ENCODE measurements at regions not wholly inside any gene's neighbourhood (a gene's known extent, or its start where the extent isn't known, plus 50 kb on each side); places are given as distances from the start of the nearest gene placed in this dataset.

- no peak overlapping the region for H3K4me3 ChIP-seq (ENCODE audit: control extremely low read depth in 1 of 5, extremely low read depth in 1 of 5, insufficient read depth in 1 of 5, low read depth in 2 of 5, low read length in 4 of 5)
- no peak overlapping the region for H3K27ac ChIP-seq (ENCODE audit: low read length in 2 of 2)
- no peaks in the 10 kb centered on the region for H4K20me1 ChIP-seq (ENCODE audit: control insufficient read depth, insufficient read depth, low read length, poor library complexity, severe bottlenecking)
- H2AFZ ChIP-seq (ENCODE audit: insufficient read depth, low read depth, low read length, poor library complexity, severe bottlenecking): no peak overlapping the region
- H3K9me3 Mint-ChIP-seq (ENCODE audit: insufficient read depth): peaks cover 2% of the 10 kb centered on the region
- ATAC-seq (ENCODE audit: low read depth): no peak
- no peak overlapping the region for H3K4me3 Mint-ChIP-seq
- ChIA-PET CTCF (no interaction called here), POLR2A (no interaction called here)
- no peaks in the 10 kb centered on the region for H3K4me1 Mint-ChIP-seq
- no peak for DNase-seq
- TF ChIP-seq, protein P1, sequence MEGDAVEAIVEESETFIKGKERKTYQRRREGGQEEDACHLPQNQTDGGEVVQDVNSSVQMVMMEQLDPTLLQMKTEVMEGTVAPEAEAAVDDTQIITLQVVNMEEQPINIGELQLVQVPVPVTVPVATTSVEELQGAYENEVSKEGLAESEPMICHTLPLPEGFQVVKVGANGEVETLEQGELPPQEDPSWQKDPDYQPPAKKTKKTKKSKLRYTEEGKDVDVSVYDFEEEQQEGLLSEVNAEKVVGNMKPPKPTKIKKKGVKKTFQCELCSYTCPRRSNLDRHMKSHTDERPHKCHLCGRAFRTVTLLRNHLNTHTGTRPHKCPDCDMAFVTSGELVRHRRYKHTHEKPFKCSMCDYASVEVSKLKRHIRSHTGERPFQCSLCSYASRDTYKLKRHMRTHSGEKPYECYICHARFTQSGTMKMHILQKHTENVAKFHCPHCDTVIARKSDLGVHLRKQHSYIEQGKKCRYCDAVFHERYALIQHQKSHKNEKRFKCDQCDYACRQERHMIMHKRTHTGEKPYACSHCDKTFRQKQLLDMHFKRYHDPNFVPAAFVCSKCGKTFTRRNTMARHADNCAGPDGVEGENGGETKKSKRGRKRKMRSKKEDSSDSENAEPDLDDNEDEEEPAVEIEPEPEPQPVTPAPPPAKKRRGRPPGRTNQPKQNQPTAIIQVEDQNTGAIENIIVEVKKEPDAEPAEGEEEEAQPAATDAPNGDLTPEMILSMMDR (IDR thresholded peaks at IDR 0.05): no peak
- TF ChIP-seq EZH2 (IDR thresholded peaks at IDR 0.05; ENCODE audit: borderline replicate concordance, insufficient read depth, low read depth, low read length, poor library complexity, severe bottlenecking): no peak
- H3K27me3 Mint-ChIP-seq: no peaks in the 10 kb centered on the region
- H3K27ac Mint-ChIP-seq: no peak overlapping the region
- H3K79me2 ChIP-seq (ENCODE audit: control insufficient read depth, insufficient read depth, low read length): no peaks in the 10 kb centered on the region
- intact Hi-C loops (cut with micrococcal nuclease): no loop called here
- no peaks in the 10 kb centered on the region for H3K36me3 ChIP-seq (replicated peaks in 1 of 2; ENCODE audit: control extremely low read depth in 1 of 2, control insufficient read depth in 1 of 2, extremely low read depth in 1 of 2, insufficient read depth in 2 of 2, low read length in 1 of 2)
- no peaks in the 10 kb centered on the region for H3K9me3 ChIP-seq (ENCODE audit: control extremely low read depth in 1 of 3, control insufficient read depth in 2 of 3, insufficient read depth in 1 of 3, low read length in 2 of 3)
- WGBS (ENCODE audit: insufficient coverage): no CpG with 5 or more reads among the region's 2 CpGs
- no peaks in the 10 kb centered on the region for H3K27me3 ChIP-seq (replicated peaks in 1 of 4; ENCODE audit: control extremely low read depth in 1 of 4, control insufficient read depth in 3 of 4, insufficient read depth in 4 of 4, low read length in 3 of 4)
- H3K4me1 ChIP-seq (ENCODE audit: control insufficient read depth in 2 of 2, insufficient read depth in 2 of 2, low read length in 2 of 2): no peaks in the 10 kb centered on the region
- no peak overlapping the region for H3K4me2 ChIP-seq (replicated peaks; ENCODE audit: low read depth, low read length, poor library complexity, severe bottlenecking)
- no peak overlapping the region for H3K9ac ChIP-seq (ENCODE audit: low read length)
These were observed 1079.8 kb downstream of the RAPGEF2 start for GRCh38 chr4:160182727-160183126.

- Histone ChIP-seq H3K27me3 (replicated peaks in 1 of 4; ENCODE audit: control extremely low read depth in 1 of 4, control insufficient read depth in 3 of 4, insufficient read depth in 4 of 4, low read length in 3 of 4) (no peaks in the 10 kb centered on the region), H3K4me2 (replicated peaks; ENCODE audit: low read depth, low read length, poor library complexity, severe bottlenecking) (no peak overlapping the region), H4K20me1 (ENCODE audit: control insufficient read depth, insufficient read depth, low read length, poor library complexity, severe bottlenecking) (no peaks in the 10 kb centered on the region), H2AFZ (ENCODE audit: insufficient read depth, low read depth, low read length, poor library complexity, severe bottlenecking) (no peak overlapping the region), H3K4me3 (ENCODE audit: control extremely low read depth in 1 of 5, extremely low read depth in 1 of 5, insufficient read depth in 1 of 5, low read depth in 2 of 5, low read length in 4 of 5) (no peak overlapping the region), H3K36me3 (replicated peaks in 1 of 2; ENCODE audit: control extremely low read depth in 1 of 2, control insufficient read depth in 1 of 2, extremely low read depth in 1 of 2, insufficient read depth in 2 of 2, low read length in 1 of 2) (no peaks in the 10 kb centered on the region), H3K9ac (ENCODE audit: low read length) (no peak overlapping the region), H3K4me1 (ENCODE audit: control insufficient read depth in 2 of 2, insufficient read depth in 2 of 2, low read length in 2 of 2) (no peaks in the 10 kb centered on the region), H3K27ac (ENCODE audit: low read length in 2 of 2) (no peak overlapping the region), H3K79me2 (ENCODE audit: control insufficient read depth, insufficient read depth, low read length) (no peaks in the 10 kb centered on the region), H3K9me3 (ENCODE audit: control extremely low read depth in 1 of 3, control insufficient read depth in 2 of 3, insufficient read depth in 1 of 3, low read length in 2 of 3) (no peaks in the 10 kb centered on the region)
- WGBS (ENCODE audit: insufficient coverage): 100% methylated on average over 1 of the region's 4 CpGs
- intact Hi-C loops (cut with micrococcal nuclease): no loop called here
- POLR2A ChIA-PET: no interaction called here
- no peak overlapping the region for H3K4me3 Mint-ChIP-seq
- no peaks in the 10 kb centered on the region for H3K4me1 Mint-ChIP-seq
- peaks cover 2% of the 10 kb centered on the region for H3K9me3 Mint-ChIP-seq (ENCODE audit: insufficient read depth)
- ATAC-seq (ENCODE audit: low read depth): no peak
- H3K27ac Mint-ChIP-seq: no peak overlapping the region
- CTCF ChIA-PET: no interaction called here
- TF ChIP-seq, protein P1 (IDR thresholded peaks at IDR 0.05): no peak
- no peak for TF ChIP-seq EZH2 (IDR thresholded peaks at IDR 0.05; ENCODE audit: borderline replicate concordance, insufficient read depth, low read depth, low read length, poor library complexity, severe bottlenecking)
- DNase-seq: no peak
- no peaks in the 10 kb centered on the region for H3K27me3 Mint-ChIP-seq
These were observed 1082.0 kb downstream of the RAPGEF2 start for GRCh38 chr4:160184884-160185283.

Data from B cell (primary cell).